Heart left ventricle (tissue), 16 donors: ENCODE measurements at regions not wholly inside any gene's neighbourhood (a gene's known extent, or its start where the extent isn't known, plus 50 kb on each side); places are given as distances from the start of the nearest gene placed in this dataset.
"Not testable (repeated sequence)": the region's sequence is repeated elsewhere in the genome, so short reads cannot be mapped to it uniquely, and the experiment has no call there.

Experiments used
- ATAC-seq, 4 donors: fragments of 200-7000 bp; cut with Tn5 transposase; one replicate each; pipeline ENCODE4 v1.9.1; 2020 to 2022; ENCODE audit warnings: moderate library complexity in 4 of 4, mild to moderate bottlenecking in 3 of 4, moderate number of reproducible peaks in 1 of 4
- DNase-seq, 5 donors: peaks; one replicate each; pipeline ENCODE4 v3.0.0-alpha.2; 2020
- H3K27ac ChIP-seq, 12 donors: fragments of 200-600 bp; sonication (generic) in 4 of 12; one replicate each; pipeline versions ENCODE4 v1.5.0 to v1.8.0; 2016 to 2022; ENCODE audit warnings: mild to moderate bottlenecking in 2 of 12
- H3K27me3 ChIP-seq, 9 donors: fragments of 200-600 bp; sonication (generic) in 2 of 9; one replicate each; pipeline versions ENCODE4 v1.5.1 to v1.8.0; 2016 to 2022; ENCODE audit warnings: mild to moderate bottlenecking in 3 of 9
- H3K36me3 ChIP-seq, 9 donors: fragments of 200-600 bp; sonication (generic) in 2 of 9; one replicate each; pipeline versions ENCODE4 v1.5.0 to v1.8.0; 2018 to 2022; ENCODE audit warnings: mild to moderate bottlenecking in 2 of 9
- H3K4me1 ChIP-seq, 12 donors: fragments of 200-600 bp; sonication (generic) in 4 of 12; one replicate each; pipeline versions ENCODE4 v1.5.0 to v1.8.0; 2016 to 2022; ENCODE audit warnings: mild to moderate bottlenecking in 3 of 12
- H3K4me3 ChIP-seq, 12 donors: fragments of 200-600 bp; sonication (generic) in 4 of 12; one replicate each; pipeline versions ENCODE4 v1.5.0 to v1.8.0; 2017 to 2022; ENCODE audit warnings: mild to moderate bottlenecking in 9 of 12, moderate library complexity in 4 of 12
- H3K9me3 ChIP-seq, 12 donors: fragments of 200-600 bp; sonication (generic) in 4 of 12; one replicate each; pipeline versions ENCODE4 v1.5.0 to v1.8.0; 2016 to 2022; ENCODE audit warnings: mild to moderate bottlenecking in 1 of 12
- CTCF ChIP-seq, 12 donors: fragments of 200-600 bp; sonication (generic) in 4 of 12; IDR thresholded peaks; one replicate each; pipeline versions ENCODE4 v1.5.0 to v1.8.0; 2018 to 2022; ENCODE audit warnings: antibody characterized with exemption in 12 of 12, mild to moderate bottlenecking in 5 of 12
- POLR2A ChIP-seq, 2 donors: fragments of 450-650 bp; IDR thresholded peaks; one replicate each; pipeline ENCODE4 v1.6.1; 2017; ENCODE audit warnings: antibody characterized with exemption in 2 of 2, mild to moderate bottlenecking in 2 of 2, moderate library complexity in 2 of 2
- WGBS, 4 donors: extraction: QIAGEN DNeasy Blood & Tissue Kit in 2 of 4; methylation state at CpG; one replicate each; pipeline versions ENCODE4 v1.1.5 to v1.1.7; 2013 to 2018; 5-methylcytosine and 5-hydroxymethylcytosine counted together
- intact Hi-C, 10 donors: fragments of 100-400 bp; cut with DNase I; formaldehyde crosslinking; loops; one replicate each; pipeline versions ENCODE4 v1.11.1 to v1.14.2; 2022
- donor health status: ischemic (EF 13 %, LVEDD 7.1; RV severe dilation, severe dysfunction).
- donor health status: healthy with polysubstance abuse.
- donor health status: DM: no; HTN: yes; CAD: no.
- donor health status: DM: no; HTN: no; CAD: no.
- donor health status: ischemic (EF 25% LVEDD 6.9; RV normal size, moderate dysfunction).
- donor health status: ischemic (EF 25% LVEDD 5.7; RV mildly dilated, moderate dysfunction).
- donor health status: healthy.
- donor health status: DM: yes; HTN: yes; CAD: no.
- donor health status: ischemic (EF 35%, LVEDD 5.7; RV mildly dilated, moderate dysfunction).
- donor health status: nonischemic (EF 11% LVEDD 7.7; RV severe dilation, severe dysfunction).
- donor health status: DM: yes; HTN: yes; CAD: no.
- donor health status: PGD.
- donor health status: ischemic (EF 29% LVEDD 5.4; RV normal size, mild dysfunction).
- donor health status: nonischemic (EF 23%, LVEDD 6.1; RV moderate dilation, normal function).

GRCh38 chr14:58920230-58920629 lies 268.2 kb upstream of the DAAM1 start:
- H3K4me1 ChIP-seq = no peaks in the 10 kb centered on the region
- H3K9me3 ChIP-seq = peaks cover 0 to 4% (median 0%) of the 10 kb centered on the region in 12 donors
- intact Hi-C loops = no loop called here
- H3K27me3 ChIP-seq = no peaks in the 10 kb centered on the region
- ATAC-seq (no peak), DNase-seq (no peak)
- TF ChIP-seq POLR2A (IDR thresholded peaks at IDR 0.05) (no peak), CTCF (IDR thresholded peaks at IDR 0.05) (no peak)
- WGBS, 4 donors = 46 to 69% (median 55%) methylated on average over 3 of the region's 3 CpGs
- H3K4me3 ChIP-seq = no peak overlapping the region
- no peaks in the 10 kb centered on the region for H3K36me3 ChIP-seq
- no peak overlapping the region for H3K27ac ChIP-seq

DNA sequence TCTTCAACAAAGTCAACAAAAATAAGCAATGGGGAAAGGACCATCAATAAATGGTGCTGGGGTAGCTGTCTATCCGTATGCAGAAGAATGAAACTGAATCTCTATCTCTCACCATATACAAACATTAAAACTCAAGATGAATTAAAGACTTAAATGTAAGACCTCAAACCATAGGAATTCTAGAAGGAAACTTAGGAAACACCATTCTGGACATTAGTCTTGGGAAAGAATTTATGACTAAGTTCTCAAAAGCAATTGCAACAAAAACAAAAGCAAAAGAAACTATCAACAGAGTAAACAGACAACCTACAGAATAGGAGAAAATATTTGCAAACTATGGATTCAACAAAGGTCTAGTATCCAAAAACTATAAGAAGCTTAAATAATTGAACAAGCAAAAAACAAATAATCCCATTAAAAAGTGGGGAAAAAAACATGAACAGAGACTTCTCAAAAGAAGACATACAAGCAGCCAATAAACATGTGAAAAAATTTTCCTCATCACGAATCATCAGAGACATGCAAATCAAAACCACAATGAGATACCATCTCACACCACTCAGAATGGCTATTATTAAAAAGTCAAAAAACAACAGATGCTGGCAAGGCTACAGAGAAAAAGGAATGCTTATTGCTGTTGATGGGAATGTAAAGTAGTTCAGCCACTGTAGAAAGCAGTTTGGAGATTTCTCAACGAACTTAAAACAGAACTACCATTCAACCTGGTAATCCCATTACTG lies 266.1 kb upstream of the DAAM1 start:
- DNase-seq, H3K36me3 ChIP-seq, H3K4me3 ChIP-seq, intact Hi-C loops, H3K27ac ChIP-seq, H3K27me3 ChIP-seq, H3K4me1 ChIP-seq, ATAC-seq, H3K9me3 ChIP-seq: not testable (repeated sequence)
- WGBS, 4 donors = 77 to 85% (median 82%) methylated on average over 3 of the region's 3 CpGs

GRCh38 chr14:58923751-58924405 lies 264.6 kb upstream of the DAAM1 start:
- Histone ChIP-seq H3K36me3 (no peaks in the 10 kb centered on the region), H3K4me3 (no peak overlapping the region), H3K27ac (no peak overlapping the region), H3K9me3 (peaks cover 0 to 6% (median 0%) of the 10 kb centered on the region in 12 donors), H3K27me3 (no peaks in the 10 kb centered on the region), H3K4me1 (no peaks in the 10 kb centered on the region)
- intact Hi-C loops = no loop called here
- 72 to 97% (median 79%) methylated on average over 6 to 7 of the region's 7 CpGs for WGBS, 4 donors
- DNase-seq (no peak), ATAC-seq (no peak)
- TF ChIP-seq CTCF (IDR thresholded peaks at IDR 0.05) (no peak), POLR2A (IDR thresholded peaks at IDR 0.05) (no peak)

GRCh38 chr14:58941629-58942028 lies 246.8 kb upstream of the DAAM1 start:
- intact Hi-C loops = no loop called here
- H3K9me3 ChIP-seq = peaks cover 0 to 10% (median 0%) of the 10 kb centered on the region in 12 donors
- ATAC-seq = no peak
- H3K27me3 ChIP-seq = peaks cover 0 to 3% (median 0%) of the 10 kb centered on the region in 9 donors
- WGBS, 4 donors = 34 to 63% (median 46%) methylated on average over 2 of the region's 2 CpGs
- H3K4me1 ChIP-seq = no peaks in the 10 kb centered on the region
- no peak overlapping the region for H3K27ac ChIP-seq
- no peaks in the 10 kb centered on the region for H3K36me3 ChIP-seq
- TF ChIP-seq POLR2A (IDR thresholded peaks at IDR 0.05) (no peak), CTCF (IDR thresholded peaks at IDR 0.05) (no peak)
- no peak overlapping the region for H3K4me3 ChIP-seq
- no peak for DNase-seq
